K562 (cell line): ENCODE measurements at regions not wholly inside any gene's neighbourhood (a gene's known extent, or its start where the extent isn't known, plus 50 kb on each side); places are given as distances from the start of the nearest gene placed in this dataset.

Source experiments
- ATAC-seq: fragments of 200-7000 bp; cut with Tn5 transposase; 3 replicates; pipeline ENCODE4 v1.9.1; 2020; ENCODE audit warnings: moderate library complexity
- BruUV-seq: library from RNA; stranded (reverse); fragments of 400-500 nt; replicated peaks from 2 replicates; lab custom pipeline; 2021; lab: Mats Ljungman, UMichigan
- CTCF ChIA-PET: fragments of 300-600 bp; formaldehyde crosslinking; extraction: SDS; loops from one replicate; lab custom pipeline; 2021; ENCODE audit warnings: low intra/inter-chr PET ratio; lab: Yijun Ruan, JAX
- POLR2A ChIA-PET: fragments of 300-600, 350-650 bp; sonication (Branson Sonifier 250); formaldehyde crosslinking; extraction: SDS; loops from one replicate; lab custom pipeline; 2021; ENCODE audit warnings: antibody characterized with exemption, inconsistent platforms; lab: Yijun Ruan, JAX
- DNase-seq, 4 experiments: peaks; one replicate each; pipeline versions ENCODE4 v3.0.0 to v3.0.0-alpha.2; 2011 to 2018; ENCODE audit warnings: low spot score in 3 of 4, mixed read lengths in 3 of 4; ENCODE audit errors: extremely low read depth in 1 of 4
- FAIRE-seq: peaks from 2 replicates; lab custom pipeline; 2011; peaks lifted over from hg19 to GRCh38; lab: Jason Lieb, UNC
- H2AFZ ChIP-seq: 2 replicates; pipeline ENCODE4 v1.6.0; 2011; ENCODE audit warnings: low read depth, low read length, control low read depth, inconsistent platforms
- H3K27ac ChIP-seq: fragments of 200-600 bp; 3 replicates; pipeline ENCODE4 v1.8.0; 2011; ENCODE audit warnings: low read depth, mild to moderate bottlenecking, control low read depth, inconsistent platforms, low read length, moderate library complexity, mixed read lengths; ENCODE audit errors: extremely low read depth
- H3K27me3 ChIP-seq, 2 experiments: fragments of 300-600 bp in 1 of 2; 2 replicates in 1 of 2; 3 replicates in 1 of 2; pipeline versions ENCODE4 v1.6.0 to v1.8.0; 2011; ENCODE audit warnings: inconsistent platforms in 2 of 2, low read length in 2 of 2, mild to moderate bottlenecking in 1 of 2, mixed read lengths in 1 of 2, moderate library complexity in 1 of 2; ENCODE audit not compliant: control insufficient read depth in 2 of 2, insufficient read depth in 2 of 2
- H3K36me3 ChIP-seq: fragments of 300-600 bp; 3 replicates; pipeline ENCODE4 v1.8.0; 2011; ENCODE audit warnings: mild to moderate bottlenecking, low read length, inconsistent platforms; ENCODE audit not compliant: control insufficient read depth, insufficient read depth
- H3K4me1 ChIP-seq, 2 experiments: fragments of 200-600 bp in 1 of 2; replicated peaks in 1 of 2; 2 replicates in 1 of 2; 3 replicates in 1 of 2; pipeline versions ENCODE4 v1.5.1 to v1.8.0; 2011; ENCODE audit warnings: inconsistent platforms in 2 of 2, low read length in 2 of 2, mild to moderate bottlenecking in 1 of 2, mixed read lengths in 1 of 2, moderate library complexity in 1 of 2; ENCODE audit not compliant: control insufficient read depth in 2 of 2, insufficient read depth in 2 of 2
- H3K4me2 ChIP-seq: 2 replicates; pipeline ENCODE4 v1.6.1; 2011; ENCODE audit warnings: low read length, control low read depth, inconsistent platforms, mixed read lengths; ENCODE audit not compliant: insufficient read depth
- H3K4me3 ChIP-seq: fragments of 200-600 bp; sonication (generic), shearing (Covaris generic); 2 replicates; pipeline ENCODE4 v1.5.1; 2016; ENCODE audit warnings: control low read depth, inconsistent platforms
- H3K79me2 ChIP-seq: fragments of 200-600 bp; 3 replicates; pipeline ENCODE4 v1.8.0; 2011; ENCODE audit warnings: low read length, inconsistent platforms; ENCODE audit not compliant: control insufficient read depth, insufficient read depth
- H3K9ac ChIP-seq, 2 experiments: 2 replicates each; pipeline versions ENCODE4 v1.6.0 to v1.6.1; 2011; ENCODE audit warnings: low read depth in 2 of 2, low read length in 2 of 2, control low read depth in 1 of 2, inconsistent platforms in 1 of 2, mild to moderate bottlenecking in 1 of 2, mixed read lengths in 1 of 2; ENCODE audit not compliant: insufficient read depth in 1 of 2
- H3K9me1 ChIP-seq: one replicate; pipeline ENCODE4 v1.6.0; 2011; ENCODE audit warnings: inconsistent platforms, mild to moderate bottlenecking, low read length, moderate library complexity; ENCODE audit not compliant: control insufficient read depth, insufficient read depth
- H3K9me3 ChIP-seq: replicated peaks from 2 replicates; pipeline ENCODE4 v1.5.1; 2011; ENCODE audit warnings: low read depth, low read length, inconsistent platforms; ENCODE audit not compliant: control insufficient read depth, insufficient read depth
- H4K20me1 ChIP-seq: replicated peaks from 2 replicates; pipeline ENCODE4 v1.6.1; 2011; ENCODE audit warnings: low read length, inconsistent platforms, mixed read lengths; ENCODE audit not compliant: control insufficient read depth, insufficient read depth
- CHD4 ChIP-seq: fragments of 200-600 bp; sonication (generic); IDR thresholded peaks from 3 replicates; pipeline ENCODE4 v1.6.1; 2012; ENCODE audit warnings: low read depth, mild to moderate bottlenecking, mixed read lengths, low read length, inconsistent platforms; ENCODE audit not compliant: insufficient read depth, insufficient replicate concordance, poor library complexity, severe bottlenecking
- ELF4 ChIP-seq: fragments of 450-650 bp; formaldehyde crosslinking; IDR thresholded peaks from 2 replicates; pipeline ENCODE4 v1.4.0; 2022; ENCODE audit warnings: missing genetic modification characterization
- FOSL1 ChIP-seq: fragments of 200-800 bp; sonication (Bioruptor generic); conservative IDR thresholded peaks from 2 replicates; pipeline ENCODE4 v1.6.1; 2016; ENCODE audit warnings: missing genetic modification characterization, missing compliant biosample characterization
- MXD1 ChIP-seq: fragments of 250-450 bp; sonication (Bioruptor Pico); IDR thresholded peaks from 2 replicates; pipeline ENCODE4 v1.8.0; 2021; ENCODE audit warnings: borderline replicate concordance, mild to moderate bottlenecking, moderate library complexity; ENCODE audit not compliant: poor library complexity, severe bottlenecking
- RBM25 ChIP-seq: fragments of 200-400 bp; formaldehyde crosslinking; IDR thresholded peaks from 2 replicates; pipeline ENCODE4 v1.6.1; 2018; ENCODE audit warnings: low read length, low read depth, moderate library complexity; ENCODE audit not compliant: severe bottlenecking
- SMARCA4 ChIP-seq: fragments of 450-650 bp; IDR thresholded peaks from 2 replicates; pipeline ENCODE4 v1.6.1; 2016
- SUPT5H ChIP-seq: fragments of 450-650 bp; IDR thresholded peaks from 2 replicates; pipeline ENCODE4 v1.6.1; 2016
- TCF7L2 ChIP-seq: fragments of 150-350 bp; IDR thresholded peaks from 2 replicates; pipeline ENCODE4 v1.6.1; 2016; ENCODE audit warnings: low read depth, mild to moderate bottlenecking, low read length, moderate library complexity
- ZNF407 ChIP-seq: fragments of 450-650 bp; IDR thresholded peaks from 2 replicates; pipeline ENCODE4 v1.6.1; 2016; ENCODE audit warnings: low read depth
- WGBS: fragments of 100-300 bp; shearing (Covaris generic); methylation state at CpG from one replicate; pipeline ENCODE4 v1.1.6; 2016; ENCODE audit warnings: low coverage, mixed read lengths; ENCODE audit not compliant: insufficient coverage; ENCODE audit errors: missing lambda C conversion rate; 5-methylcytosine and 5-hydroxymethylcytosine counted together
- in situ Hi-C: fragments of 300-500 bp; cut with MboI; formaldehyde crosslinking; loops from 4 replicates; pipeline ENCODE4 v1.15.0; 2018; ENCODE audit warnings: inconsistent platforms, mixed read lengths
- intact Hi-C: fragments of 100-400 bp; cut with micrococcal nuclease; formaldehyde crosslinking; loops from 2 replicates; pipeline ENCODE4 v1.14.2; 2022
- TF ChIP-seq, protein P1 (sequence below): sonication (generic); formaldehyde crosslinking; IDR thresholded peaks from 2 replicates; pipeline ENCODE4 v1.8.1; 2023; ENCODE audit warnings: mild to moderate bottlenecking, missing genetic modification reagents, moderate library complexity

DNA sequence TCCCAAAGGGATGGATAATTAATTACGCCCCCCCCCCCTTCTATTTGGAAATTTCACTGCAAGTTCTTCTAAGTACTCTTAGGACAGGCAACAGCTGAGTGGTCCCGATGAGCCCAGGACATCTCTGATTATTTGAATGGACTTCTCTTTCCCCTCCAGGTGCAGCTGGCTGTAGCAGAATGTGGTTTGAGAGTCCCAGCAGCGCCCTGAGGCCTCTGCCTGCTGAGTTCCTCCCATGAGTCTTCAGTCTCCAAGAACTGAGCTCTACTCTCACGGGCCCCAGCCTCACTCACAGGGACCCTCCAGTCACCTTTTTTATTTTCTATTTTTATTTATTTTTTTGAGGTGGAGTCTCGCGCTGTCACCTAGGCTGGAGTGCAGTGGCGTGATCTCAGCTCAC lies 63.6 kb upstream of the SFMBT2 start:
- FAIRE-seq: no peak
- CTCF ChIA-PET: no interaction called here
- H3K4me1 ChIP-seq: no peaks in the 10 kb centered on the region

More for the DNA sequence above, 63.6 kb upstream of the SFMBT2 start:
- peaks cover 14 to 22% of the 10 kb centered on the region in 2 experiments for H3K27me3 ChIP-seq
- no peaks in the 10 kb centered on the region; the same call in 1 of the 2 replicates for H4K20me1 ChIP-seq
- intact Hi-C loops: no loop called here
- WGBS: under 1% methylated on average over 6 of the region's 7 CpGs
- TF ChIP-seq, protein P1, sequence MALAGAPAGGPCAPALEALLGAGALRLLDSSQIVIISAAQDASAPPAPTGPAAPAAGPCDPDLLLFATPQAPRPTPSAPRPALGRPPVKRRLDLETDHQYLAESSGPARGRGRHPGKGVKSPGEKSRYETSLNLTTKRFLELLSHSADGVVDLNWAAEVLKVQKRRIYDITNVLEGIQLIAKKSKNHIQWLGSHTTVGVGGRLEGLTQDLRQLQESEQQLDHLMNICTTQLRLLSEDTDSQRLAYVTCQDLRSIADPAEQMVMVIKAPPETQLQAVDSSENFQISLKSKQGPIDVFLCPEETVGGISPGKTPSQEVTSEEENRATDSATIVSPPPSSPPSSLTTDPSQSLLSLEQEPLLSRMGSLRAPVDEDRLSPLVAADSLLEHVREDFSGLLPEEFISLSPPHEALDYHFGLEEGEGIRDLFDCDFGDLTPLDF (CRISPR knock-in tag): no peak
- no peak for TF ChIP-seq TCF7L2
- no peak for TF ChIP-seq SUPT5H
- TF ChIP-seq CHD4: no peak
- TF ChIP-seq SMARCA4: no peak
- TF ChIP-seq FOSL1 (tag): no peak
- TF ChIP-seq ELF4 (CRISPR knock-in tag): no peak
- TF ChIP-seq MXD1 (CRISPR knock-in tag): no peak
- no peak for TF ChIP-seq RBM25
- no peak for TF ChIP-seq ZNF407
- no peaks in the 10 kb centered on the region for H3K36me3 ChIP-seq
- H3K9ac ChIP-seq: no peak overlapping the region
- DNase-seq (no peak), ATAC-seq (no peak)
- H3K4me2 ChIP-seq: no peak overlapping the region
- no peaks in the 10 kb centered on the region for H3K79me2 ChIP-seq
- no TSS peak for BruUV-seq
- no peak overlapping the region for H3K27ac ChIP-seq
- POLR2A ChIA-PET: no interaction called here
- in situ Hi-C loops: no loop called here
- H3K9me1 ChIP-seq: no peaks in the 10 kb centered on the region
- H3K9me3 ChIP-seq: no peaks in the 10 kb centered on the region
- no peak overlapping the region for H2AFZ ChIP-seq
- no peak overlapping the region for H3K4me3 ChIP-seq
